Chondrocyte (in vitro differentiated cells): ENCODE measurements at regions not wholly inside any gene's neighbourhood (a gene's known extent, or its start where the extent isn't known, plus 50 kb on each side); places are given as distances from the start of the nearest gene placed in this dataset.

ENCODE experiments used
- DNase-seq: peaks from one replicate; pipeline ENCODE4 v3.0.0; 2021; ENCODE audit warnings: mixed read lengths, low spot score
- H3K27ac Mint-ChIP-seq: one replicate; pipeline ENCODE4 v1.8.0; 2021; ENCODE audit warnings: mild to moderate bottlenecking, moderate library complexity, mixed read lengths; ENCODE audit not compliant: unreplicated experiment
- H3K27me3 Mint-ChIP-seq: 2 replicates; pipeline ENCODE4 v1.8.0; 2021; ENCODE audit warnings: low read depth, mixed read lengths
- H3K36me3 Mint-ChIP-seq: 2 replicates; pipeline ENCODE4 v1.8.0; 2021; ENCODE audit warnings: low read depth, mixed read lengths
- H3K4me1 Mint-ChIP-seq: 2 replicates; pipeline ENCODE4 v1.8.0; 2021; ENCODE audit warnings: low read depth, mild to moderate bottlenecking, mixed read lengths
- H3K4me3 Mint-ChIP-seq: one replicate; pipeline ENCODE4 v1.8.0; 2021; ENCODE audit warnings: mild to moderate bottlenecking, moderate library complexity, mixed read lengths; ENCODE audit not compliant: unreplicated experiment
- H3K9me3 Mint-ChIP-seq: 2 replicates; pipeline ENCODE4 v1.8.0; 2021; ENCODE audit warnings: low read depth, mixed read lengths
- TF ChIP-seq, protein P1 (sequence below): fragments of 200-600 bp; sonication (generic); IDR thresholded peaks from 2 replicates; pipeline ENCODE4 v1.5.0; 2021; ENCODE audit warnings: antibody characterized with exemption, mild to moderate bottlenecking, moderate library complexity

DNA sequence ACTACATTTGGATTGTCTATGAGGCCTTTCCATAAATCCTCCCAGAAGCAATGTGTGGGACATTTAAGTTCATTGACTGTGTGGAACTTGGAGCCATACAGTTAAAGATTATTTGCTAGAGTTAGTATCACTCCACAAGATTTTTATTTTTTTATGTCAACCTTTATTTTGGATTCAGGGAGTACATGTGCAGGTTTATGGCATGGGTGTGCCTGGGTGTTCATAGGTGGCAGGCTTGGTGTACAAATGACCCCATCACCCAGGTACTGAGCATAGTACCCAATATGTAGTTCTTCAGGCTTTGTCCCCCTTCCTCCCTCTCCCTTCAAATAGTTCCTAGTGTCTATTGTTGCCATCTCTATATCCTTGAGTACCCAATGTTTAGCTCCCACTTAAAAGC, 199.8 kb upstream of the ZFP42 start:
- no peaks in the 10 kb centered on the region for H3K27me3 Mint-ChIP-seq
- no peak overlapping the region for H3K4me3 Mint-ChIP-seq
- no peak for DNase-seq
- H3K4me1 Mint-ChIP-seq: no peaks in the 10 kb centered on the region
- H3K27ac Mint-ChIP-seq: no peak overlapping the region
- peaks cover 10% of the 10 kb centered on the region for H3K9me3 Mint-ChIP-seq
- TF ChIP-seq, protein P1, sequence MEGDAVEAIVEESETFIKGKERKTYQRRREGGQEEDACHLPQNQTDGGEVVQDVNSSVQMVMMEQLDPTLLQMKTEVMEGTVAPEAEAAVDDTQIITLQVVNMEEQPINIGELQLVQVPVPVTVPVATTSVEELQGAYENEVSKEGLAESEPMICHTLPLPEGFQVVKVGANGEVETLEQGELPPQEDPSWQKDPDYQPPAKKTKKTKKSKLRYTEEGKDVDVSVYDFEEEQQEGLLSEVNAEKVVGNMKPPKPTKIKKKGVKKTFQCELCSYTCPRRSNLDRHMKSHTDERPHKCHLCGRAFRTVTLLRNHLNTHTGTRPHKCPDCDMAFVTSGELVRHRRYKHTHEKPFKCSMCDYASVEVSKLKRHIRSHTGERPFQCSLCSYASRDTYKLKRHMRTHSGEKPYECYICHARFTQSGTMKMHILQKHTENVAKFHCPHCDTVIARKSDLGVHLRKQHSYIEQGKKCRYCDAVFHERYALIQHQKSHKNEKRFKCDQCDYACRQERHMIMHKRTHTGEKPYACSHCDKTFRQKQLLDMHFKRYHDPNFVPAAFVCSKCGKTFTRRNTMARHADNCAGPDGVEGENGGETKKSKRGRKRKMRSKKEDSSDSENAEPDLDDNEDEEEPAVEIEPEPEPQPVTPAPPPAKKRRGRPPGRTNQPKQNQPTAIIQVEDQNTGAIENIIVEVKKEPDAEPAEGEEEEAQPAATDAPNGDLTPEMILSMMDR: no peak
- H3K36me3 Mint-ChIP-seq: peaks cover 9% of the 10 kb centered on the region

DNA sequence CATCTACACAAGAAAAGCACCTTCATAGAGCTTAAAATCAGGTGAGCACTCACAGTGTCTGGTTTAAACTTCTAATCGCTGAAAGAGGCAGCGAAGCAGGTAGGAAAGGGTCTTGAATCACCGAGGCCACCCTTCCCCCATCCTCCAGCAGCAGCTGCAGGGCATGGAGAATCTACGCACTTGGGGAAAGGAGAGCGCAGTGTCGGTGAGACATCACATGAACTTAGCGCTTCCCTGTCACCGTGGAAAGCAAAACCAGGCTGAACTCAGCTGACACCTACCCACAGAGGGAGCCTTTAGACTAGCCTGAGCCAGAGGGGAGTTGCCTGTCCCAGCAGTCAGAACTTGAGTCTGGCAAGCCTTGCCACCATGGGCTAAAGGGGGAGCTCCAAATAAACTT, 197.2 kb upstream of the ZFP42 start:
- Mint-ChIP-seq H3K9me3 (peaks cover 19% of the 10 kb centered on the region), H3K4me1 (no peaks in the 10 kb centered on the region), H3K27ac (no peak overlapping the region), H3K36me3 (peaks cover 11% of the 10 kb centered on the region), H3K4me3 (no peak overlapping the region), H3K27me3 (no peaks in the 10 kb centered on the region)
- TF ChIP-seq, protein P1: no peak
- no peak for DNase-seq

DNA sequence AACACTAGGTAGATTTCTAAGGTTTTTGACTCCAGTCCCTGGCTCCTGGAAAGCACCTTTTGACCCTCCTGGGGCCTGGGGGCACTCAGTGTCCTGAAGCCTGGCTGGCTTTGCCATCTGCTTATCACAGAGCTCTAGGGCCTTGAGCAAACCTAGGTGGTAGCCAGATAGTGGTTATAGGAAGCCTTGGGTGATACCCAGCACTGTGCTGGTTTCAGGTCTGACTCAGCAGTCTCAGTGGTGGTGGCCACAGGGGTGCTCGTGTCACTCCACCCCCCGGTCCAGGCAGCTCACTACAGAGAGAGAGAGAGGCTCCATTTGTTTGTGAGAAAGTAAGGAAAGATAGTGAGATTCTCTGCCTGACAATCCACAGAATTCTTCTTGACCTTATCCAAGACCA, 195.8 kb upstream of the ZFP42 start:
- H3K4me3 Mint-ChIP-seq: no peak overlapping the region
- H3K9me3 Mint-ChIP-seq: peaks cover 28% of the 10 kb centered on the region
- H3K27me3 Mint-ChIP-seq: no peaks in the 10 kb centered on the region
- H3K36me3 Mint-ChIP-seq: peaks cover 11% of the 10 kb centered on the region
- TF ChIP-seq, protein P1: no peak
- no peak for DNase-seq
- no peaks in the 10 kb centered on the region for H3K4me1 Mint-ChIP-seq
- no peak overlapping the region for H3K27ac Mint-ChIP-seq

DNA sequence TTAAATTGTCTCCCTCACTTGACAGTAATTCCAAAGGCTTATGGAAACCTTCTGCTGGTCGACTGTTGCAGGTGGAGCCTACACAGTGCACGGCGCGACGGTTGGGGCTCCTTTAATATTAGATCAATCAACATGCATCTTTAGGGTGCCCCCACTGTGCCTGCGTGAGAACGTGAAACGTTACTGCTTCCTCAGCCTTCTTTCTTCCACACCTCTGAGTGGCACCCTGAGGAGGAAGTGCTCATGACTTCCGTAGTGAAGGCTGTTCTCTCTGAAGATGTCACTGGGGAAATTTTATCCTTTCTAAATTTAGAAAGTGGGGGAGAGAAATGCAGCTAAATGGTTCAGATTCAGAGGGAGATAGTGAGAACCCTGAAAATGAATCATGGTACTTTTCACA, 184.0 kb upstream of the ZFP42 start:
- TF ChIP-seq, protein P1: no peak
- no peak for DNase-seq
- H3K4me3 Mint-ChIP-seq: no peak overlapping the region
- H3K9me3 Mint-ChIP-seq: no peaks in the 10 kb centered on the region
- peaks cover 6% of the 10 kb centered on the region for H3K4me1 Mint-ChIP-seq
- no peaks in the 10 kb centered on the region for H3K27me3 Mint-ChIP-seq
- H3K27ac Mint-ChIP-seq: no peak overlapping the region
- H3K36me3 Mint-ChIP-seq: no peaks in the 10 kb centered on the region

DNA sequence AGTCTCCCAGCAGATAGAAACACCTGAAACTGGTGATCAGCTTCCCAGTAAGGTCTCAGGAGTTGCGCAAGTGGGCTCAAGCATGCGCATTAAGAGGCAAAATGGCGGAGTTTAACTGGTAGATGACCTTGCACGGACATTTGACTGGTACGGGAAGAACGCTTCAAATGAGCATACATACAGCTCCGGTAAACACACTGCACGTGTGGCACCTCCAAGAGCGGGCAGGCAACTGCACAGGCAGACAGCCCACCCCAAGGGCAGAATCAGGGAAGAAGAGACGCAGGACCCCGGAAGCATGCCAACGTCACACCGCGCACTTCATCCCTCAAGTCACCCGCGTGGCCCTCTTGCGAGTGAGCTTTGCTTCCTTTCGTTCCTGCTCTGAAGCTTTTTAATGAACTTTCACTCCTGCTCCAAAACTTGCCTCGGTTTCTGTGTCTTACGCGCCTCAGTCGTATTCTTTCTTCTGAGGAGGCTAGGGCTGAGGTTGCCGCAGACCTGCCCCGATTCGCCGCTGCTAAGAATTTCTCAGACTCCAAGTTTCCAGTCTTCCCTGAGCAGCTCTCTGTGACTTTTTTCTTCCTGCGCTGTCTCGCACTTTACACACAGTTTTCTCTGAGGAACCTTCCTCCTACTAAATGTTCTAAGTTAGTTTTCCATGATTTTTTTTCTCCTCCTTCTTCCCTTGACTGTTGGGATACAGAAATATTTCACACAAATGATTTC, 180.7 kb upstream of the ZFP42 start:
- peaks cover 6% of the 10 kb centered on the region for H3K4me1 Mint-ChIP-seq
- no peak overlapping the region for H3K27ac Mint-ChIP-seq
- no peak for DNase-seq
- H3K27me3 Mint-ChIP-seq: no peaks in the 10 kb centered on the region
- H3K4me3 Mint-ChIP-seq: no peak overlapping the region
- TF ChIP-seq, protein P1: no peak
- H3K36me3 Mint-ChIP-seq: no peaks in the 10 kb centered on the region
- peaks cover 4% of the 10 kb centered on the region for H3K9me3 Mint-ChIP-seq
